ENCODE measurements at regions not wholly inside any gene's neighbourhood (a gene's known extent, or its start where the extent isn't known, plus 50 kb on each side); places are given as distances from the start of the nearest gene placed in this dataset.

DNA sequence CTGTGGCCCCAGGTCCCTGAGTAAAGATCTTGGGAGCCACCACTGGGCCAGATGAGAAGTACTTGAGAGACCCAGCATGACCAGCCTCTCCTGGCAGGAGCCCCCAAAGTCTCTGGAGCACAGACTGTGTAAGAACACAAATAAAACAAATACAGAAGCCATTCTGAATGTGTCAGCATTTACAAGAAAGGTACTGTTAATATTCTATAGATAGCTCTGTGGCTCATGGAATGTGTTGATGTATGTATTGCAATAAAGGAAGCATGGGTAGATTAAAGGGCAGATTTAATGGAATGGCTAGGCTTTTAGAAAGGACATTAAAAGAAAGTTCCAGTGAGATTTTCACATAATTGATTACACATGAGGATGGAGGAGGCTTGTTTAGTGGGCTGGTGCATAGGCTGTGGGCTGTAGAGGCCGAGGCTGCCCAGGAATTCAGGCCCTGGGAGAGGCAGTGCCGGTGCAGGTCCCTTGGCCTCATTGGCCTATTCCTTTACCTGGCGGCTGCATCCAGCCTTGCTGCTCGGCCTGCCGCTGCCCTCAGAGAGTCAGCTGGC is 127.7 kb upstream of the DLX2 start:
- no peaks in the 10 kb centered on the region for H3K4me1 ChIP-seq (ENCODE audit: insufficient read depth)
- WGBS, result 78% methylated on average over 5 of the region's 5 CpGs
- H3K36me3 ChIP-seq (ENCODE audit: insufficient read depth), result no peaks in the 10 kb centered on the region
- no peak overlapping the region for H3K4me3 ChIP-seq (ENCODE audit: low read depth, low read length)
- no peak for DNase-seq (ENCODE audit: extremely low spot score)
- peak overlapping the region; percentile 14 for H3K27ac ChIP-seq (ENCODE audit: low read depth)

- no peak overlapping the region for H3K4me3 ChIP-seq (ENCODE audit: low read depth, low read length)
- 84% methylated on average over 6 of the region's 6 CpGs for WGBS
- H3K36me3 ChIP-seq (ENCODE audit: insufficient read depth), result no peaks in the 10 kb centered on the region
- no peaks in the 10 kb centered on the region for H3K4me1 ChIP-seq (ENCODE audit: insufficient read depth)
- DNase-seq (ENCODE audit: extremely low spot score), result no peak
- peak overlapping the region; percentile 33 for H3K27ac ChIP-seq (ENCODE audit: low read depth)
These were observed 128.2 kb upstream of the DLX2 start for GRCh38 chr2:172230889-172231401.

DNA sequence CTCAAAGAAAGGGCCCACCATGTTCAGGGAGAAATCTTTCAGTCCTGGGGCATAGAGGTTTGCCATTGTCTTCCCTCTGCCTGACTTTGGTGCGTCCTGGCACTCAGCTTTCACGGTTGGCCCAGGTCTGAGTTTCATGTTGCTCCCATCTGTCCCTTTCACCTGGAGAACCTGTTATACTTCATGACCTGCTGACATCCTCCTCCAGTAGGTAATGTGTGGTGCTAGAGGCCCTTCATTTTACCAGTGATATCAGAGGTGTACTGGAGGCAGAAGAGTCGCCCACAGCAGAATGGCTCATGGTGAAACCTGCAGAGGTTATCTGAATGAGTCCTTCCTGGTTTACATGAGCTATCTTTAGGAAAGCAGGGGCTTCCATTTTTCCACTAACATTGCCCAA is 128.8 kb upstream of the DLX2 start:
- no peaks in the 10 kb centered on the region for H3K4me1 ChIP-seq (ENCODE audit: insufficient read depth)
- H3K36me3 ChIP-seq (ENCODE audit: insufficient read depth), result no peaks in the 10 kb centered on the region
- DNase-seq (ENCODE audit: extremely low spot score), result no peak
- WGBS, result 95% methylated on average over 3 of the region's 3 CpGs
- no peak overlapping the region for H3K4me3 ChIP-seq (ENCODE audit: low read depth, low read length)
- H3K27ac ChIP-seq (ENCODE audit: low read depth), result peak overlapping the region; percentile 33

DNA sequence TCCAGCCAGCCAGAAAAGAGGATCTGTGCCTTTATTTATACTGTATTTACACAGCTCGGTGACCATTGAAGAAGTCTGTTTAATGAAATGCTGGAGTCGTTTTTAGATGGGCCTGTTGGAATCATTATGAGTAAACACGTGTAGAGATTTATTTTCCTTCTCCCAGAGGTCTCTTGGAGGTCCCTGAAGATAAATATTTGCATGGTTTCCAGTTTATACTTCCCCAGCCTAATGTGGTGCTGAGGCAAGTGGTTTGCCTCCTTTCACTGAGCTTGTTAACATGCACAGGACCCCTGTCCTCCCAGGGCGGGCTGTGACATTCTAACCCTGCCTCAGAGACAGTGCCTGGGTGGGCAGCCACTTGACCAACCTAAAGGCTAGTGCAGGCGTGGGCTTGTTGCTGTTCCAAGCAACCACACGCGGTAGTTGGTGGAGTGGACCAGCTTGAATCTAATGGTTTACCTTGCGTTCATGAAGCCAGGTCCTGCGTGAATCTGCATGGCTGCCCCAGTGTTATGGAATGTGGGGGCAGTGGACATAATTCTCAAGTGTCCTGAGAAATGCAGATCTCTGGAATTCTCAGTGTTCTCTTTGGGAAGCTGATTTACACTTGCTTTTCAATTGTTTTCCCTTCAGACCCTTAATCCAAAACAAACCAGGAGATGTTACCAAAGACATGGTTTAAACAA is 130.2 kb upstream of the DLX2 start:
- no peak overlapping the region for H3K27ac ChIP-seq (ENCODE audit: low read depth)
- H3K4me1 ChIP-seq (ENCODE audit: insufficient read depth), result no peaks in the 10 kb centered on the region
- no peak overlapping the region for H3K4me3 ChIP-seq (ENCODE audit: low read depth, low read length)
- H3K36me3 ChIP-seq (ENCODE audit: insufficient read depth), result no peaks in the 10 kb centered on the region
- no peak for DNase-seq (ENCODE audit: extremely low spot score)
- WGBS, result 67% methylated on average over 9 of the region's 9 CpGs

- H3K27ac ChIP-seq (ENCODE audit: low read depth), result no peak overlapping the region
- no peak for DNase-seq (ENCODE audit: extremely low spot score)
- H3K4me3 ChIP-seq (ENCODE audit: low read depth, low read length), result peak overlapping the region; percentile 31
- H3K36me3 ChIP-seq (ENCODE audit: insufficient read depth), result no peaks in the 10 kb centered on the region
- no peaks in the 10 kb centered on the region for H3K4me1 ChIP-seq (ENCODE audit: insufficient read depth)
- 60% methylated on average over 9 of the region's 9 CpGs for WGBS
These were observed 131.5 kb upstream of the DLX2 start for GRCh38 chr2:172233987-172234715.

DNA sequence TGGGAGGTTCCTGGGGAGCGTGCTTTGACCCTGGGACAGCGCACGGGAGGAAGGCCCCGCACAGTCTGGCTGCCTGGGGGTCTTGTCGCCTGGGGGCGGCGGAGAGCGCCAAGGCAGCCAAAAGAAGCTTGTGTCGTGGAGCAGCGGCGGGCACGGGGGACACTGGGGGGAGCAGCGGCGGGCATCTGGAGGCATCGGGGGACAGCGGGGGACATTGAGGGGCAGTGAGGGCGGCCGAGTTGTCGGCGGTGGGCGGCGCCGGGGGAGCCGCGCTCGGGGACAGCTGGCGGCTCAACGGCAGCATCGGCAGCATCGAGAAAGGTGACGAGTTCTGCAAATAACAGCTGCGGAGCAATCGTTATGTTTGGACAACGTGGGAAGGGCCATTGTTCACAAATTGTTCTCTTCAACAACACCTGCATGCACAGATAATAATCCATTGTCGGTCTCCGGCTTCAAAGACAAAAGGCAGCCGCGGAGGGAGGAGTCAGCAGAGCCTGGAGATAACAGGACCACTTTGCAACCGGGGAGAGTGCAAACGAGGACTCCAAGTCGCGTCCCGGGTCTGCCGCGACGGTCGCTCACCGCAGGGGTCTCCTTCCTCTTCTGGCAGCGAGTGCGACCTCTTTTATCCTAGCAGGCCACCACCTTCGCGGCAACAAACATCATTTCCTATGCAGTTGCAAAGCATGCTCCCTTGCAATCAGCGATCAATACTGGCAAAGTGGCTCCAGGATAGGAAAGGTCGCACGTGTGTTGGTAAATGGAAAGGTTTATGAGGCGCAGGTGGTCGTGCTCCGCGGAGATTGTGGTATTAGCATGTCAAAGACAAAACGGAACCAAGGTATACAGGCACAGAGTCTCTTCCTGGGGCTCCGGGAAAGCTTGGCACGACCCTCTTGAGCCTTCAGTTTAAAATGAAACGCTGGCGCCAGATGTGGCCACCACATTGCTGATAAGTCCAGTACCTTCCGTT is 132.3 kb upstream of the DLX2 start:
- WGBS, result 4% methylated on average over 65 of the region's 65 CpGs
- H3K4me3 ChIP-seq (ENCODE audit: low read depth, low read length), result peak overlapping the region; percentile 31
- no peak for DNase-seq (ENCODE audit: extremely low spot score)
- H3K4me1 ChIP-seq (ENCODE audit: insufficient read depth), result no peaks in the 10 kb centered on the region
- H3K36me3 ChIP-seq (ENCODE audit: insufficient read depth), result no peaks in the 10 kb centered on the region
- H3K27ac ChIP-seq (ENCODE audit: low read depth), result no peak overlapping the region

GRCh38 chr2:172239944-172240590 is 137.4 kb upstream of the DLX2 start:
- Histone ChIP-seq H3K27ac (ENCODE audit: low read depth) (no peak overlapping the region), H3K4me1 (ENCODE audit: insufficient read depth) (no peaks in the 10 kb centered on the region), H3K36me3 (ENCODE audit: insufficient read depth) (no peaks in the 10 kb centered on the region), H3K4me3 (ENCODE audit: low read depth, low read length) (no peak overlapping the region)
- 89% methylated on average over 8 of the region's 8 CpGs for WGBS
- DNase-seq (ENCODE audit: extremely low spot score), result no peak

DNA sequence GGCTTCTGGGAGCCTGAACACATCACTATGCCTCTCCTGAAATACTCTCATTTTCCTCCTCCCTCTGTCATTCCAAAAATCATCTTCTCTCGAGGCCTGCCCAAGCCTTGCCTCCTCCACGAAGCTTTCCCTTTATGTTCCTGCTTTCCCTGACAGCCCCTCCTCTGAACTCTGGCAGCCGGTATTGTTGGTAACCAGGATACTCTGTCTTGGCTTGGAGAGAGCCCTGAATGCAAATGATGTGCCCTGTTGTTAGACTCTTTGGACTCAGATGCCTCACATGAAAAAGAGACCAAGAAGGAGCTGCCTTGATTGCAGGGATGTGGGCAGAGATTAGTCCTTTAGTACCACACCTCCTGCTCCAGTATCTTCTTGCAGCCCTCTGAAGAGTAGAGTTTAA is 138.5 kb upstream of the DLX2 start:
- no peak for DNase-seq (ENCODE audit: extremely low spot score)
- whole genome bisulfite sequencing, result 79% methylated on average over 3 of the region's 3 CpGs
- no peak overlapping the region for H3K4me3 ChIP-seq (ENCODE audit: low read depth, low read length)
- H3K27ac ChIP-seq (ENCODE audit: low read depth), result no peak overlapping the region
- no peaks in the 10 kb centered on the region for H3K36me3 ChIP-seq (ENCODE audit: insufficient read depth)
- no peaks in the 10 kb centered on the region for H3K4me1 ChIP-seq (ENCODE audit: insufficient read depth)

- no peak for DNase-seq (ENCODE audit: extremely low spot score)
- Histone ChIP-seq H3K4me3 (ENCODE audit: low read depth, low read length) (no peak overlapping the region), H3K36me3 (ENCODE audit: insufficient read depth) (no peaks in the 10 kb centered on the region), H3K4me1 (ENCODE audit: insufficient read depth) (no peaks in the 10 kb centered on the region), H3K27ac (ENCODE audit: low read depth) (no peak overlapping the region)
- 89% methylated on average over 1 of the region's 1 CpG for WGBS
These were observed 139.8 kb upstream of the DLX2 start for GRCh38 chr2:172242471-172242870.

DNA sequence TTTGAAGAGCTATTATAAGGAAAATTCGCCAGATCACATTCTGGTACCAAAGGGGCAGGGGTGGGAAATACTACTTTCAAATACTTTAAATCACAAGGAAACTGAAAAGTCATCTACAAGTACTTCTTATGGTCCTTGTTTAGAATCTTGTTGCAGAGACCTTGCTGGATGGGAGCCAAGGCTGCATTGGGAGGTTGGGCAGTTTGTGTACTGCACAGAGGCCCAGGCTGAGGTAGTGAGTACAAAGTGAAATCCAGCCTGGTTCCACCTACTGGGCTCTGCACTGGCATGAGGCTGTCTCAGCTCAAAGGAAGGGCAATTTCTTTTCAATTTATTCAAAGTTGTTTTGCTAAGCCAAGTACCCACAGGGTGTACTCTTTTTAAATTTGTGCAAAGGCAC is 140.3 kb upstream of the DLX2 start:
- no peak overlapping the region for H3K4me3 ChIP-seq (ENCODE audit: low read depth, low read length)
- no peaks in the 10 kb centered on the region for H3K36me3 ChIP-seq (ENCODE audit: insufficient read depth)
- no peak overlapping the region for H3K27ac ChIP-seq (ENCODE audit: low read depth)
- 100% methylated on average over 1 of the region's 1 CpG for WGBS
- DNase-seq (ENCODE audit: extremely low spot score), result no peak
- H3K4me1 ChIP-seq (ENCODE audit: insufficient read depth), result no peaks in the 10 kb centered on the region

DNA sequence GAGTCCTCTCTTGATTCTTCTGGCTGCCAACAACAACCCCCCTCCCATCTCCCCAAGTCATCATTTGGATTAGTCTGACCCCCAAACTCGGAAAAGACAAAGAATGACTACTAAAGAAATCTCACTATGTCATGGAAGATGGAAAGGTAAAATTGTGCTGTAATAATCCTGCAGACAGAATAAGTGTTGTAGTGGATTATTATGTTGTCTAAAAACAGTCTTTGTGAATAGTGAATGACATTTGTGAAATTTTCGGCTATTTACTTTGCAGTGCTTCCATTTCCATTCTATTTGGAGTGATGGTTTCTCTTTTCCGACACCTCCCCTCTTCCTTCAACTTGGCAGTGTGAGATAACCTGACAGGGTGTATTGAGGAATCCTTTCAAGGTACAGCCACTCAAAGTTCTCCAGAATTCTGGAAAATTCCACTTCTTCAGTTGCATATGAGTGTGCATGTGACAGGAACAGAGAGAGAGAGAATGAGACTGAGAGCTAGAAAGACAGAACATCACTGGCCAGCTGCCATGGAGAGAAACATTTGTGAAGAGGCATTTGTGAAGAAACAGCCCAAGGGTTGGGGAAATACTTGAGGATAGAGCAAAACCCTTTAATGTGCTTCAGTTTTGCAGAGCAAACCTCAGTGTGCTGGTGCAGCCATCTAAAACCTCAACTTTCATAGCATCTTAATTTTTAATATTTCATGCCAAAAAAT is 141.9 kb upstream of the DLX2 start:
- Histone ChIP-seq H3K36me3 (ENCODE audit: insufficient read depth) (no peaks in the 10 kb centered on the region), H3K4me1 (ENCODE audit: insufficient read depth) (no peaks in the 10 kb centered on the region), H3K27ac (ENCODE audit: low read depth) (no peak overlapping the region), H3K4me3 (ENCODE audit: low read depth, low read length) (no peak overlapping the region)
- 89% methylated on average over 3 of the region's 3 CpGs for WGBS
- no peak for DNase-seq (ENCODE audit: extremely low spot score)

GRCh38 chr2:172246649-172247048 is 143.9 kb upstream of the DLX2 start:
- no peak overlapping the region for H3K27ac ChIP-seq (ENCODE audit: low read depth)
- DNase-seq (ENCODE audit: extremely low spot score), result no peak
- WGBS, result 67% methylated on average over 4 of the region's 4 CpGs
- H3K4me3 ChIP-seq (ENCODE audit: low read depth, low read length), result no peak overlapping the region
- no peaks in the 10 kb centered on the region for H3K4me1 ChIP-seq (ENCODE audit: insufficient read depth)
- no peaks in the 10 kb centered on the region for H3K36me3 ChIP-seq (ENCODE audit: insufficient read depth)
